ENCODE measurements at regions not wholly inside any gene's neighbourhood (a gene's known extent, or its start where the extent isn't known, plus 50 kb on each side); places are given as distances from the start of the nearest gene placed in this dataset.
"Not testable (repeated sequence)": the region's sequence is repeated elsewhere in the genome, so short reads cannot be mapped to it uniquely, and the experiment has no call there.

GRCh38 chr11:115613986-115614632 is 109.9 kb upstream of the CADM1 start:
- no peak for DNase-seq (ENCODE audit: low spot score)

GRCh38 chr11:115613004-115613403 is 108.8 kb upstream of the CADM1 start:
- DNase-seq (ENCODE audit: low spot score) = no peak

- DNase-seq (ENCODE audit: low spot score) = no peak
Observed at GRCh38 chr11:115612046-115612730, 108.0 kb upstream of the CADM1 start.

GRCh38 chr11:115611343-115611742 is 107.1 kb upstream of the CADM1 start:
- no peak for DNase-seq (ENCODE audit: low spot score)

GRCh38 chr11:115610908-115611307 is 106.7 kb upstream of the CADM1 start:
- no peak for DNase-seq (ENCODE audit: low spot score)

GRCh38 chr11:115610234-115610633 is 106.0 kb upstream of the CADM1 start:
- DNase-seq (ENCODE audit: low spot score) = not testable (repeated sequence)

GRCh38 chr11:115608976-115609375 is 104.8 kb upstream of the CADM1 start:
- DNase-seq (ENCODE audit: low spot score) = no peak

- peak; percentile 76 for DNase-seq (ENCODE audit: low spot score)
Observed at GRCh38 chr11:115607621-115608221, 103.5 kb upstream of the CADM1 start.

GRCh38 chr11:115606498-115607220 is 102.4 kb upstream of the CADM1 start:
- peak; percentile 93 for DNase-seq (ENCODE audit: low spot score)

- DNase-seq (ENCODE audit: low spot score) = no peak
Observed at GRCh38 chr11:115605871-115606497, 101.8 kb upstream of the CADM1 start.

- not testable (repeated sequence) for DNase-seq (ENCODE audit: low spot score)
Observed at GRCh38 chr11:115605397-115605796, 101.2 kb upstream of the CADM1 start.

GRCh38 chr11:115599125-115599524 is 94.9 kb upstream of the CADM1 start:
- no peak for DNase-seq (ENCODE audit: low spot score)

- DNase-seq (ENCODE audit: low spot score) = peak; percentile 52
Observed at GRCh38 chr11:115598257-115598901, 94.2 kb upstream of the CADM1 start.

GRCh38 chr11:115591380-115591779 is 87.2 kb upstream of the CADM1 start:
- no peak for DNase-seq (ENCODE audit: low spot score)

- no peak for DNase-seq (ENCODE audit: low spot score)
Observed at GRCh38 chr11:115590254-115590653, 86.0 kb upstream of the CADM1 start.

GRCh38 chr11:115587718-115588342 is 83.6 kb upstream of the CADM1 start:
- DNase-seq (ENCODE audit: low spot score) = no peak

GRCh38 chr11:115585361-115586024 is 81.3 kb upstream of the CADM1 start:
- no peak for DNase-seq (ENCODE audit: low spot score)

- DNase-seq (ENCODE audit: low spot score) = peak; percentile 45
Observed at GRCh38 chr11:115581871-115582639, 77.8 kb upstream of the CADM1 start.

- peak; percentile 29 for DNase-seq (ENCODE audit: low spot score)
Observed at GRCh38 chr11:115580927-115581680, 76.9 kb upstream of the CADM1 start.

All from umbilical cord (tissue), 1 donor.